ENCODE measurements at regions not wholly inside any gene's neighbourhood (a gene's known extent, or its start where the extent isn't known, plus 50 kb on each side); places are given as distances from the start of the nearest gene placed in this dataset.

GRCh38 chr7:49295146-49295545, 370.8 kb downstream of the CDC14C start:
- no peak for TF ChIP-seq CTCF (IDR thresholded peaks at IDR 0.05)
- TF ChIP-seq POLR2A (IDR thresholded peaks at IDR 0.05), result no peak

Data from heart left ventricle (tissue), 13 donors.